GM20000 (cell line): ENCODE measurements at regions not wholly inside any gene's neighbourhood (a gene's known extent, or its start where the extent isn't known, plus 50 kb on each side); places are given as distances from the start of the nearest gene placed in this dataset.
"Not testable (repeated sequence)": the region's sequence is repeated elsewhere in the genome, so short reads cannot be mapped to it uniquely, and the experiment has no call there.

ENCODE experiments used
- DNase-seq: peaks from one replicate; pipeline ENCODE4 v3.0.0; 2012; ENCODE audit warnings: low spot score
- CTCF ChIP-seq: IDR thresholded peaks from 2 replicates; pipeline ENCODE4 v1.5.1; 2012; ENCODE audit warnings: mild to moderate bottlenecking, control low read depth; ENCODE audit errors: extremely low read depth, missing control alignments

DNA sequence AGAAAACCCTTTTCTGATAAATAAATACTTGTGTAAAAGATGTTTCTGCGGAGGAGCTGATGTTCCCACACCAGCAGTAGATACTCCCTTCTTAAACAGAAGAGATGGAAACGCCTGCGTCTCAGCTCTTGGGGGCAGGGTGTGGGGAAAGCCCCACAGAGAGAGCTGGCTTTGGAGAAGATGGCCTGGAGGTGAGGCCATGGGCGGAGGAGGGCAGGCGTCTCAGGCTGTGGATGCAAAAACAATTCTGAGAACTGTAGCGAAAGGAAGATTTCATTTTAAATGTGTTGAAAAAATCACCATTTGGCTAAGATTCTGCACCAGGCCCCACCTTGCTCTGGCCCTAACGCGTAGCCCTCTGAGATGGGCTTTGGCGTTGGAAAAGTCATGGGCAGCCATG is 201.0 kb downstream of the LAT start:
- not testable (repeated sequence) for DNase-seq

- DNase-seq, result not testable (repeated sequence)
Measured at GRCh38 chr16:29184738-29185438, 200.0 kb downstream of the LAT start.

DNA sequence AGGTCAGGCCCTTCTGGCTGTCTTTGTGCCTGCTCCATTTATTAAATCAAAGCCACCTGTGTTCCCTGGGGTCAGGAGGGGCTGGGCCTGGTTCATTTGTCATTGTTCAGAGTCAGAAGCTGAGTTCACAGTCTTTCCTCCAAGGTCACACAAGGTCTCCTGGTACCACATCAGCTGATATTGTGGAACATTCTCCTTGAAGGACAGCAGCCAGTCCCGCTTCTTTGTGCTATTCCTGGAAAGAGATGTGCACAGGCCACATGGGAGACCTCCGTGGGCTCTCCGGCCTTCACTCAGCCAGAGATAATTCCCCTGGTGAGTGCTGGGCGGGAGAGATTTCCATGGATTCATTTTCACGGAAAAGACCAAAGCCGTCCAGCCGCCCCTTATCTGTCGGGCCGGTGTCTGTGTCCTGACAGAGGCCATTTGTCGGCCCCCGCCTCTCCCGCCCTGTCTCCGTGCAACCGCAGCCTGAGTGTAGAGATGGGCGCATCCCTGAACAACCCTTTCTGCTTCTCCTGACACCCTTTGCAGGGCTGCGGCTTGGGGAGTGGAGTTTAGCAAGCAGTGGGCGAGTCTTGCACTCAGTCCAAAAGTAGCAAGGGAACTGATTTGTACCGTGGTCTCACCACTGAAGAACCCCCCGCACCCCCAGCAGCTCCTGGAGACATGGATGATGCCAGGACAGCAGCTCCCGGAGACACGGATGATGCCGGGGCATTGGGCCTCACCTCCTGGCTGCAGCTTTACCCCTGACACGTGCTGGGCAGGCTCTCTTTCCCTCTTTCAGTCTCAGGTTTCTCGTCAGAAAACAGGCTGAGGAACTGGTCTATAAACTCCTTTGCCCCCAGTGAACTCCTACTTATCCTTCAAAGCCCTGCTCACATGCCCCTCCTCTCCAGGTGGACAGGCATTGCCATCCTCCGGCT is 198.4 kb downstream of the LAT start:
- DNase-seq, result not testable (repeated sequence)

- no peak for DNase-seq
- TF ChIP-seq CTCF, result no peak
Measured at GRCh38 chr16:29182501-29182900, 197.6 kb downstream of the LAT start.

- peak; percentile 35 for DNase-seq
Measured at GRCh38 chr16:29181921-29182411, 197.1 kb downstream of the LAT start.

DNA sequence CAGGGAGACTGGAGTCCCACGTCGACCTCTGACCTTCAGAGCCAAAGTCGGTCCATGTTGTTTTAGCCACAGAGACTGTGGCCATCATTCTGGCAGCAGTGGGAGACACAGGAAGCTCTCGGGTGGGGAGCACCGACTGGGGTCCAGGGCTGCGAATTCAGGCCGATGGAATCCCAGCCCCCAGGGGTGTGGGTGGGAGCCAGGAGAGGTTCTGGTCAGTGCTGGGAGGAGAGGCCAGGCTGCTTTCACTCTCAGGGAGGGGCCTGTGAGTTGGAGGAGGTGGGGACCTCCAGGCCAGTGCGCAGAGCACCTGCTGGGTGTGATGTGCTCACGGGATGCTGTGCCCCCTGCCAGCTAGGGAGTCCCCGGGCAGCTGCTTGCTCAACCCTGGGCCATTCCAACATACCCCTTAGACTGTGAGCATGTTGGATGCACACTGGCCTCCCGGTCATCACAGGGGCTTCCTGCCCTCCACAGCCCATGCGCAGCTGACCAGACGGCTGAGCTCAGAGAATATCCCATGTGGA is 196.5 kb downstream of the LAT start:
- not testable (repeated sequence) for DNase-seq

DNA sequence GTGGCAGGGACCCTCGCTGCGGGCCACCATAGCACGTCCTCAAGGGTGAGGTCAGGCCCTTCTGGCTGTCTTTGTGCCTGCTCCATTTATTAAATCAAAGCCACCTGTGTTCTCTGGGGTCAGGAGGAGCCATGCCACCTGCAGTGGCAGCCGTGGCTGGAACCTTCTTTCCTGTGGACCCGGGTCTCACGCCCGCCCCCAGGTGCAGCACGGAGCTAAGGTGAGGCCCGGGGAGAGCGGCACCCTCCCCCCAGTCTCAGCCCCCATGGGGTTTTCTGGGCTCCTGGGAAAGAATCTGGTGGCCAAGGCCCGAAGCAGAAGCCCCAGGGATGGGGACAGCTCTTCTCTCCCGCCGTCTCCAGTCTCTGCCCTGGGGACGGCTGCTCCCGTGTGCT is 195.4 kb downstream of the LAT start:
- DNase-seq, result not testable (repeated sequence)

GRCh38 chr16:29179401-29180205 is 194.8 kb downstream of the LAT start:
- not testable (repeated sequence) for DNase-seq

GRCh38 chr16:29177888-29178726 is 193.3 kb downstream of the LAT start:
- not testable (repeated sequence) for DNase-seq

GRCh38 chr16:29177203-29177887 is 192.5 kb downstream of the LAT start:
- DNase-seq, result not testable (repeated sequence)

DNA sequence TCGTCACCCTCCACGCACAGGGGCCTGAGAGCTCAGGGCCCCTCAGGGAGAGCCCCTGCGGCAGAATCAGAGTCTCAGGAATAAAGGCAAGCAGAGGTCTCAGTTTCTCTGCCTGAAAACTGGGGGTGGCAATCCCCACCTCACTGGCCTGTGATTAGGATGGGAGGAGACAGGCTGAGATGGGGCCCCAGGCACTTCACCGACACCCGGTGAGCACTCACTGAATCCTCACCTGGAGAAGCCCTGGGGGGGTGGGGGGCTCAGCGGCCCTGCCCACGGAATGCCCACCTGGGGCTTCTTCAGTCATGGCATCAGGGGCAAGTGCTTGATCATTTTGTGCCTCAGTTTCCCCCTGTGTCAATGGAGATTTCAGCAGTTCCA is 192.0 kb downstream of the LAT start:
- not testable (repeated sequence) for DNase-seq

DNA sequence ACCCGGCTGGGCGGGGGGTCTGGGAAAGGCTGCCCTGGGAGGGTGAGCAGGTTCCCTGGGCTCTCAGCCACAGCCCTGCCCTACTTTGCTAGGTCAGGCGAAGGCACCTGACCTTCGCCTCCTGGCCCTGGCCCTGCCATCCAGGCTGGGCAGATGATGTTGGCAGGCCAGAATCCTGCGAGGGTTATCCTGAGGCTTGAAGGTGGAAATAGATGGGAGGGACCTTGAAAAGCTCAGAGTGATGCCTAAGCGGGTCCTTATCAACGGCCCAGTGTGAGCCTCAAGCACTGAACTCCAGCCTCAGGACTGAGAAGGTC is 191.3 kb downstream of the LAT start:
- DNase-seq, result not testable (repeated sequence)

- DNase-seq, result not testable (repeated sequence)
Measured at GRCh38 chr16:29175411-29176153, 190.7 kb downstream of the LAT start.

DNA sequence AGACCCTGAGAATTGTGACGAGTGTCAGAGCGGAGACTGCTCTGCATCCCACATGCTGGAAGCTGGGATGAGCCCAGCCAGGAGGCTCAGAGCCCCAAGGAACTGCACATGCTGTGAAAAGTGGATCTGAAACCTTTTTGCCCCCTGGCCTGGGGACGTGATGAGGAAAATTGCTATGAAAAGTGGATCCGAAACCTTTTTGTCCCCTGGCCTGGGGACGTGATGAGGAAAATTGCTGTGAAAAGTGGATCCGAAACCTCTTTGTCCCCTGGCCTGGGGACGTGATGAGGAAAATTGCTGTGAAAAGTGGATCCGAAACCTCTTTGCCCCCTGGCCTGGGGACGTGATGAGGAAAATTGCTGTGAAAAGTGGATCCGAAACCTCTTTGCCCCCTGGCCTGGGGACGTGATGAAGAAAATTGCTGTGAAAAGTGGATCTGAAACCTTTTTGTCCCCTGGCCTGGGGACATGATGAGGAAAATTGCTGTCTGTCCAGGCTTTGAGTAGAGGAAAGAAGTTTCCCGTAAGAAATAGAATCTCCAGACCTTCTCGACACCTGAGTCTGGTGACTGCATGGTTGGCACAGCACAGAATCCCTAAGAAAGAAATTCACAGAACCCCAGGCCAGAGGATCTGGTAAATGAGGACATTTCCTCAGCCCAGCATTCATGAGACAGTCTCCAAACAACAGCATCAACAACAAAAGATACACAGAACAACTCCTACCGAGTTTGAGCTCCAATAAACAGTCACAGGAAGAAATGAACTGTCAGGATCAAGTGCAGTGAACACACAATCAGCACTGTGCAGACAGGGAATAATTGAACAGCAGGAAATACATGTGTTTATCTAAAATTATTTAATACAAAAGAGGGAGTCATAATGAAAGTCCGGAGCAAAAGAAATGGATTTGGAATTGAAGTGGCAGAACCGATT is 188.8 kb downstream of the LAT start:
- DNase-seq, result not testable (repeated sequence)

DNA sequence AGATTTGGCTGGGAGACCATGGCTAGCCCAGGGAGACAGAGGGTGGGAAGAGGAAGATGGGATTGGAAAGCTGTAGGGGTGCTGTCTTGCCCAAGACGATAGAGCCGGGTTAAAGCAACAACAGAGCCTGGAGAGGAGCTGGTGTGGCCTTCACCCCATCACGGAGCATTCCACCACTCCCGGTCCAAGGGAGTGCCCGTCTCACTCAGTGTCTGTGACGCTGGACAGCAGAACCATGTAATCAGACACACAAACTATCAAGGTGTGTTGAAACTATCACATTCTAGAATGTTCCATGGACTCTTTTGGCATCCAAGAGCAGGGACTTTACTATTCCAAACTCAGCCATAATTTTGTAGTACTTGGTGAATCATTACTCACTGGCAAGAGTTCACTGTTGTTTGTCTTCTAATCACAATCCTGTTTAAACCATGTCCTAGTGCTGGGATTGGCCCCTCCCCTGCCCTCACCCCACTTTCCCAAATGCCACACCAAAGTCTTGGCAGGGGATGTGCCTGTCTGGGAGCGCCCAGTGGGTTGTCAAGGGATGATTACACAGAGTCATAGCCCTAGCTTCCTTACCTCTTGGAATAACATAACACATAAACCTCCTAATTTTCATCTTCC is 187.4 kb downstream of the LAT start:
- not testable (repeated sequence) for DNase-seq

DNA sequence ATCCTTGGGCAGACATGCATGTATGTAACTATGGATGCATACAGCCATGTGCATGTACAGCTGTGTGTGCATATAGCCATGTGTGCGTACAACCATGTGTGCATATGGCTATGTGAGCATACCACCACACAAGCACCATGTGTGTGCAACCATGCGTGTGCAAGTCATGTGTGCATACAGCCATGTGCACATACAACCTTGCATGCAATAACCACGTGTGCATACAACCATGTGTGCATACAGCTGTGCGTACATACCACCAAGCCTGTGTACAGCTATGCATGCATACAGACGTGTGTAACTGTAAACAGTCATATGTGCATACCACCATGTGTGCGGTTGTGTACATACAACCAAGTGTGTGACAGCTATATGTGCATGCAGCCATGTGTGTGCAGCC is 186.4 kb downstream of the LAT start:
- DNase-seq, result not testable (repeated sequence)
